ENCODE measurements at regions not wholly inside any gene's neighbourhood (a gene's known extent, or its start where the extent isn't known, plus 50 kb on each side); places are given as distances from the start of the nearest gene placed in this dataset.

GRCh38 chr6:27132532-27133280, 114.8 kb upstream of the PRSS16 start (continued):
- TF ChIP-seq SIN3A (IDR thresholded peaks at IDR 0.05; ENCODE audit: low read depth, low read length): peak; percentile 83
- peak in 1 of 2 experiments; percentile 52; a peak in 2 of 3 replicates for TF ChIP-seq EGR1 (IDR thresholded peaks at IDR 0.05; ENCODE audit: borderline replicate concordance in 1 of 2, low read depth in 2 of 2, low read length in 2 of 2)
- TF ChIP-seq RAD51 (IDR thresholded peaks at IDR 0.05): peak; percentile 49; the same call in 1 of the 2 replicates
- no peak for TF ChIP-seq ZNF592 (IDR thresholded peaks at IDR 0.05)
- TF ChIP-seq TCF3 (IDR thresholded peaks at IDR 0.05; ENCODE audit: borderline replicate concordance, insufficient read depth, low read depth, low read length): peak; percentile 98
- TF ChIP-seq, protein P1, sequence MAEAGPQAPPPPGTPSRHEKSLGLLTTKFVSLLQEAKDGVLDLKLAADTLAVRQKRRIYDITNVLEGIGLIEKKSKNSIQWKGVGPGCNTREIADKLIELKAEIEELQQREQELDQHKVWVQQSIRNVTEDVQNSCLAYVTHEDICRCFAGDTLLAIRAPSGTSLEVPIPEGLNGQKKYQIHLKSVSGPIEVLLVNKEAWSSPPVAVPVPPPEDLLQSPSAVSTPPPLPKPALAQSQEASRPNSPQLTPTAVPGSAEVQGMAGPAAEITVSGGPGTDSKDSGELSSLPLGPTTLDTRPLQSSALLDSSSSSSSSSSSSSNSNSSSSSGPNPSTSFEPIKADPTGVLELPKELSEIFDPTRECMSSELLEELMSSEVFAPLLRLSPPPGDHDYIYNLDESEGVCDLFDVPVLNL (IDR thresholded peaks at IDR 0.05; ENCODE audit: low read depth, low read length): peak; percentile 96
- no peak for TF ChIP-seq BMI1 (IDR thresholded peaks at IDR 0.05; ENCODE audit: borderline replicate concordance)
- TF ChIP-seq JUNB (IDR thresholded peaks at IDR 0.05): no peak; the same call in 1 of the 2 replicates
- TF ChIP-seq, protein P2, sequence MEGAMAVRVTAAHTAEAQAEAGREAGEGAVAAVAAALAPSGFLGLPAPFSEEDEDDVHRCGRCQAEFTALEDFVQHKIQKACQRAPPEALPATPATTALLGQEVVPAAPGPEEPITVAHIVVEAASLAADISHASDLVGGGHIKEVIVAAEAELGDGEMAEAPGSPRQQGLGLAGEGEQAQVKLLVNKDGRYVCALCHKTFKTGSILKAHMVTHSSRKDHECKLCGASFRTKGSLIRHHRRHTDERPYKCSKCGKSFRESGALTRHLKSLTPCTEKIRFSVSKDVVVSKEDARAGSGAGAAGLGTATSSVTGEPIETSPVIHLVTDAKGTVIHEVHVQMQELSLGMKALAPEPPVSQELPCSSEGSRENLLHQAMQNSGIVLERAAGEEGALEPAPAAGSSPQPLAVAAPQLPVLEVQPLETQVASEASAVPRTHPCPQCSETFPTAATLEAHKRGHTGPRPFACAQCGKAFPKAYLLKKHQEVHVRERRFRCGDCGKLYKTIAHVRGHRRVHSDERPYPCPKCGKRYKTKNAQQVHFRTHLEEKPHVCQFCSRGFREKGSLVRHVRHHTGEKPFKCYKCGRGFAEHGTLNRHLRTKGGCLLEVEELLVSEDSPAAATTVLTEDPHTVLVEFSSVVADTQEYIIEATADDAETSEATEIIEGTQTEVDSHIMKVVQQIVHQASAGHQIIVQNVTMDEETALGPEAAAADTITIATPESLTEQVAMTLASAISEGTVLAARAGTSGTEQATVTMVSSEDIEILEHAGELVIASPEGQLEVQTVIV (IDR thresholded peaks at IDR 0.05; ENCODE audit: borderline replicate concordance, partially characterized antibody): no peak
- TF ChIP-seq RBBP5 (conservative IDR thresholded peaks at IDR 0.05): no peak
- peak; percentile 97 for TF ChIP-seq POLR2AphosphoS2 (IDR thresholded peaks at IDR 0.05; ENCODE audit: low read depth, low read length)
- no peak for TF ChIP-seq ZNF622 (IDR thresholded peaks at IDR 0.05)
- TF ChIP-seq ATF7 (IDR thresholded peaks at IDR 0.05; ENCODE audit: low read depth): peak; percentile 53; the same call in 1 of the 2 replicates
- peak; percentile 83 for TF ChIP-seq ZNF687 (IDR thresholded peaks at IDR 0.05)
- TF ChIP-seq NFIC (IDR thresholded peaks at IDR 0.05; ENCODE audit: low read depth, low read length): peak; percentile 77
- no peak for TF ChIP-seq ESRRA (IDR thresholded peaks at IDR 0.05; ENCODE audit: low read length)
